ENCODE measurements at regions not wholly inside any gene's neighbourhood (a gene's known extent, or its start where the extent isn't known, plus 50 kb on each side); places are given as distances from the start of the nearest gene placed in this dataset.
"Not testable (repeated sequence)": the region's sequence is repeated elsewhere in the genome, so short reads cannot be mapped to it uniquely, and the experiment has no call there.

DNA sequence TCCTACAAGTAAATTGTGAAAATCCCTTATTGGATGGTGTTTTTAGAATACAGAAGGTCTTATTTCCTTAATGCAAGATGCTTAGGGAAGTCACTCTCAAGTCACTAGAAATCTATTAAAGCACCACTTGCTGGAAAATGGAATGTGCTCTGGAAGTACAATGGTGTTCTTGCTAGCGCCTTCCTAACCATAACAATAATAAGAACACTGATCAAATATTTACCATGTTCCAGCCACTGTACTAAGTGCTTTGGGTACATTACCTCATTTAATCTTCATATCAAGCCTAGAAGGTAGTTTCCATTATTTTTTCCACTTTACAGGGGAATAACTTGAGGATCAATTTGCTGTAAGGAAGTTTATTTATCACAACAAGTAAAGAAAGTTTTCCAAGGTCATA is 75.1 kb downstream of the FAM72B start:
- not testable (repeated sequence) for DNase-seq (ENCODE audit: low read depth in 2 of 2)

DNA sequence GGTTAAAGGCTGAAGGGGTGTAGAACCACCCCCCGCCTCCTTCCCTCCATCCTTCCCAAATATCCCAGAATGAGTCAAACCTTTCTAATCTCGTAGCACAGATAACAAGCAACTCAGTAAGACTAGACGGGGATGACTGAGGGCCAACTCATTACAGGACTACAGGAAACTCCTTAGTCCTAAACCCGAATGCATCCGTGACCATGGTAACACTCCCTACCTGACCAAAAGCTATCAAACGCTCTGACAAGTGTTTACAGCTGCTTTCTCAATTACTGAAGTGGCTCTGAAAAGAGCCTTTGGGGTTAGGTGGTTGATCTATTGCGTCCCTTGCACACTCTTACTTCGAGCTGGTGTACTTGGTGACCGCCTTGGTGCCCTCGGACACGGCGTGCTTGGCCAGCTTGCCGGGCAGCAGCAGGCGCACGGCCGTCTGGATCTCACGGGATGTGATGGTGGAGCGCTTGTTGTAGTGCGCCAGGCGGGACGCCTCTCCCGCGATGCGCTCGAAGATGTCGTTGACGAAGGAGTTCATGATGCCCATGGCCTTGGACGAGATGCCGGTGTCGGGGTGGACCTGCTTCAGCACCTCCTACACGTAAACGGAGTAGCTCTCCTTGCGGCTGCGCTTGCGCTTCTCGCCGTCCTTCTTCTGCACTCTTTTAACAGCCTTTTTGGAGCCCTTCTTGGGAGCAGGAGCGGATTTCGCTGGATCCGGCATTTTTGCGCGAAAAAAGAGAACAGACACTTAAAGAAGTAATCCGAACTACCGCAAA is 67.4 kb downstream of the FAM72B start:
- DNase-seq (ENCODE audit: low read depth in 2 of 2) = not testable (repeated sequence)

DNA sequence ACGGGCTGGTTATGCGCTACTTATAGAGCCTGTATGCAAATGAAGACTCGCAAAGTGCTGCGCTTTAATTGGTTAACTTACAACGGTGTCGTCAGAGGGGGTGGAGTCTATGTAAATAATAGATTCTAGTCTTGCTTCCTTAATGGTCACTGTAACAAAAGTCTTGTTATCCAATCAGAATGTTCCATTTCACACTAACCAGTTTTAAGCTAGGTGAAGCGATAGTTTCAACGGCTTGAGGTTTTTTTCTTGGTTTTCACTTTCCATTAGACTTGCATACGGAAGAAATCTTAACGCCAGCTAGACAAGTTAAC is 66.9 kb downstream of the FAM72B start:
- not testable (repeated sequence) for DNase-seq (ENCODE audit: low read depth in 2 of 2)

DNA sequence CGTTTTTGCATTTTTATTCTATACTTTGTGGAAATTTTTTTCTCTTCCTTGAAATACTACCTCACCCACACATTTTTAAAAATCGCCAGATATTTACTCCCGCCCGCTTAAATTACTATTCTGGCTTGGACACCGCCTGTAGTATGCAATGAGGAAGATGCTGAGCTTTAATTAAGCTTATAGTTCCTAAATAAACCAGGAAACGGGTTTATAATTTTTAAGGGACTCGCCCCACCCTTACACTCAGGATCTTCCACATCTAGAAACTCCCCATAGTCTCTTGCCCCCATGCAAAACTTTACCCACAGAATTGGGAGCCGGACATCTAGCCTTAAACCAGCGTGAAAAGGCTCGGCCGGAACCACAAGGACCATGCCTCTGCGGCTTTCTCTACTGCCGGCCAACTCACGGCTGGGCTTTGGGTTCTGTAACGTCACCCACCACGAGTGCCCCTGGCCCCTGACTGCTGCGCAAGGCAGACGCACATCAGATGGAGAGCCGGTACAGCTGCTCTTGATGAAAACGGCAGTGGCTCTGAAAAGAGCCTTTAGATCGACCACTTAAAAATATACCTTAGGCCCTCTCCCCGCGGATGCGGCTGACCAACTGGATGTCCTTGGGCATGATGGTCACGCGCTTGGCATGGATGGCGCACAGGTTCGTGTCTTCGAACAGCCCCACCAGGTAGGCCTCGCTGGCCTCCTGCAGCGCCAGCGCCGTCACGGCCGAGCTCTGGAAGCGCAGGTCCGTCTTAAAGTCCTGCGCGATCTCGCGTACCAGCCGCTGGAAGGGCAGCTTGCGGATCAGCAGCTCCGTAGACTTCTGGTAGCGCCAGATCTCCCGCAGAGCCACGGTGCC is 66.3 kb downstream of the FAM72B start:
- DNase-seq (ENCODE audit: low read depth in 2 of 2) = not testable (repeated sequence)
